NCI-H510A (cell line): ENCODE measurements at regions not wholly inside any gene's neighbourhood (a gene's known extent, or its start where the extent isn't known, plus 50 kb on each side); places are given as distances from the start of the nearest gene placed in this dataset.
A peak's percentile ranks its signal among the peaks of the same experiment; 100 is the strongest.
"Not testable (repeated sequence)": the region's sequence is repeated elsewhere in the genome, so short reads cannot be mapped to it uniquely, and the experiment has no call there.

Experiments
- DNase-seq: peaks from one replicate; lab custom pipeline; 2025; lab: John Stamatoyannopoulos, UW

DNA sequence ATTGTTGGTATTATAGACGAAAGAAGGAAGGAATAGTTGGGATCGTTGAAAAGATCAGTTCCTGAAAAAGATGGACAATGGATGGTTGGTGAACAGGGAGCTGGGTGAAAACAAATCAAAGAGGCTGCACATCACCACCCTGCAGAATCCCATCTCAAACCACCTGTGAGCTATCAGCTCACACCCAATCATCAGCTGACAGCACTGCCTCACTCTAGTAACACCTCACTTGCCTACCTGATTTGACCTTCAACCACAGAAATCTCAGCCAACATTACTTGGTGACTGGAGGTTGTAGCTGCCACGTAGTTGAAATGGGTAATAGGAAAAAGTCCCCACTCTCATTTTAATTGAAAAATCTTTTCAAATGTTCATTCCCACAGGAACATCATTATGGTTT is 101.8 kb upstream of the DST start:
- no peak for DNase-seq

DNA sequence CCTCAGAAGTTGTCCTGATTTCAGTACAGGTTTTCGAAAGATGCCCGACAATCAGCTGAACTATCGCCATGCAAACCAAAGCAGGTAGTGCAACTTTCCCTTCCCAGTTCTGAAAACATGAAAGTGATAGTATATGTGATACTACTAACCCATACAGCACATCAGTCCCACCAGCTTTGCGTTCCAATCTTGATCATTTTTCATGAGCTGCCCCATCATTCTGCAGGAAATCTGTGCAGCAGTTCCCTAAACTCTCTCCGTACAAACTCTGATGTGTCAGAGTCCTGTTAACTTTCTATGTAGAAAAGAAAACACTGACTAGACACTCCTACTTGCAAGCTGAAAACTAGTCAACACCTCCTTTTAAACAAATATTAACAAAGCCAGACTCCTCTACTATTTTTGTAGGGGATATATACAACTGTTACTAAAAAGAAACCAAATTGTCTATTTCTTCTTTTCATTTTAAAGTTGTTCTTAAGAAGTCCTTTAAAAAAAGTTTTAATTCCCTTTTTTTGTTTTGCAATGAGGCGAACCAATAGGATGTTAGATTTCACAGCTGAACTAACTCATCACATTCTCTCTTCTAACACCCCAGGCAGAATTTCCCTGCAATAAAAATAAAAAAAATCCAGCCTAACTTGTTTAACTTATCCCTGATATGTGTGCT is 99.6 kb upstream of the DST start:
- no peak for DNase-seq

DNA sequence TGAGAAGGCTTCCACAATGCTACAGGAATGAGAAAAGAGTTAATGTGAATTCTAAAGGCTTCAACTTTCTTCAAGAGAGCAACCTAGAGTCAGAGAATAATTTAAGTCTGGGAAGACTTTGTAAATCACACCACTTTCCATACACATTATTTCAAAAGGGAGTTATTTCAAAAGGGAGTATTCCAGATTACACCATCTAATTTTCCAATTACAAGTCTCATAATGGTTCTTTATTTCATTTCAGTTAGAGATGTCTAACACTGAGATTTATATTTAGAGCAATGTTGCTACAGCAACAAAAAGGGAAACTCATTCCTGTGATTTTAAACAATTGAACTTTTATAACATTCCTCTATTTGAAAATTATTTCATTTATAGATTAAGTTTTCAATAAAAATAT is 98.8 kb upstream of the DST start:
- DNase-seq, result no peak

DNA sequence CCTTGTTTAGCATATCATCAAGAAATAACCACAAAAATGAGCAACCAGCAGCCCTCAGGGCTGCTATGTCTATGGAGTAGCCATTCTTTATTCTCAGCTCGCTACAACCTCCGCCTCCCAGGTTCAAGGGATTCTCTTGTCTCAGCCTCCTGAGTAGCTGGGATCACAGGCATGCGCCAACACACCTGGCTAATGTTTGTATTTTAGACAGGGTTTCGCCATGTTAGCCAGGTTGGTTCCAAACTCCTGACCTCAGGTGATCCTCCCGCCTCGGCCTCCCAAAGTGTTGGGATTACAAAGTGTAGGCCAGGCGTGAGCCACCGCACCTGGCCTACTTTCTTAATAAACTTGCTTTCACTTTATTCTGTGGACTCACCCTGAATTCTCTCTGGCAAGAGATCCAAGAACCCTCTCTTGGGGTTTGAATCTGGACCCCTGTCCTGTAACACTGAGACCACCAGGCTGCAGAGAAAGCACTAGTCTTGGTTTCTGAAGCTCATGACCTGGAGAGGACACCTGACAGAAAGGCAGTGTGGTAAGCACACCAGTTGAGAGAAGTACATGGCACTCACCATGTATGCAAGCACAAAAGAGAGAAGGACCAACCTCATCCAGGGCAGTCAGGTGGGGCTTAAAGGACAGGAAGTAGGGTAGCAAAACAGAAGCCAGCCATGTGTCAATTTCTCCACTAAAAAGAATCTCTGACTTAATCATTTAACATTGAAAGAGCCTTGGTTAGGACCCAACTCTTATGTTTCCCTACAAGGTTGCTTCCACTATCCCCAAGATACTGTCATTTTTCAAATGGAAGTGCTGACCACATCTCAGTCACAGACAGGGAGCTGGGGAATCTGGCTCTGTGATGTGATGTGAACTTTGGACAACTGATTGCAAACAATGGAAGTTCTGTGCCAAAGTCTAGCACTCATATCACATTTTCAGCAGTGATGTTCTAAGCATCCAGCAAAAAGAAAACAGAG is 97.4 kb upstream of the DST start:
- DNase-seq, result no peak

GRCh38 chr6:56736804-56737203 is 94.1 kb upstream of the DST start:
- no peak for DNase-seq

DNA sequence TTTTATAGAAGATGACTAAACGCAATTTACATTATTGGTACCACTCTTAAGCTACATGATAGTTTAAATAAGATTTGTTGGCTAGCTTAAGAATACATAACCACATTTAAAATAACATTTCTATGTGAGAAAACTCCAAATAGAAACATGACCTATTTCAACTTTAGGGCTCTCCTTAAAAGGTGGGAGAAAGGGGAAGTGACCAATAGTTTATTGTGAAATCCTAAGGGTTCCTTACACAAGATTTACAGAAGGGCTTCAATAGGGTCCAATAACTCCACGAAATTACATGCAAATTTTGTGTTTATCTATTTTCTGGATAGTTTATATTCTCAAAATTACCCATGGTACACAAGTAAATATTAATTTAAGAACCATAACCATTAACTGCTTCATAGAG is 91.6 kb upstream of the DST start:
- DNase-seq, result no peak

- DNase-seq, result no peak
Measured at GRCh38 chr6:56733211-56733697, 90.6 kb upstream of the DST start.

DNA sequence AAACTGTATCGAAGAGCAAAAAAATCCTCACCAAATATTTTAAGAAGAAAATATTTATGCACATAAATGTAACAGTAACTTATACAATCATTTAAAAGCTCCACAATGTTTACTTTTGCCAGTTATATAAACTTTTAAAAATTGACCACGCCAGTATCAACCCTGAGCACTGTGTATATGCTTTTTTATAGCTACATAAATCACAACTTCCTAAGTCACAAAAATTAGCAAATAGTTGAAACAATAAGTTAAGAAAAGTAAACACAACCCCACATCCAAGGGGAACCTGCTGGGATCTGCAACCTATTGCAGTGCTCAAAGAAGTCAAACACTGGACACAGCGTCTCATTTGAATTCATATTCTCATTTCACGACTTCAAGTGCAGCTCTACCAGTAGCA is 89.8 kb upstream of the DST start:
- DNase-seq, result no peak

DNA sequence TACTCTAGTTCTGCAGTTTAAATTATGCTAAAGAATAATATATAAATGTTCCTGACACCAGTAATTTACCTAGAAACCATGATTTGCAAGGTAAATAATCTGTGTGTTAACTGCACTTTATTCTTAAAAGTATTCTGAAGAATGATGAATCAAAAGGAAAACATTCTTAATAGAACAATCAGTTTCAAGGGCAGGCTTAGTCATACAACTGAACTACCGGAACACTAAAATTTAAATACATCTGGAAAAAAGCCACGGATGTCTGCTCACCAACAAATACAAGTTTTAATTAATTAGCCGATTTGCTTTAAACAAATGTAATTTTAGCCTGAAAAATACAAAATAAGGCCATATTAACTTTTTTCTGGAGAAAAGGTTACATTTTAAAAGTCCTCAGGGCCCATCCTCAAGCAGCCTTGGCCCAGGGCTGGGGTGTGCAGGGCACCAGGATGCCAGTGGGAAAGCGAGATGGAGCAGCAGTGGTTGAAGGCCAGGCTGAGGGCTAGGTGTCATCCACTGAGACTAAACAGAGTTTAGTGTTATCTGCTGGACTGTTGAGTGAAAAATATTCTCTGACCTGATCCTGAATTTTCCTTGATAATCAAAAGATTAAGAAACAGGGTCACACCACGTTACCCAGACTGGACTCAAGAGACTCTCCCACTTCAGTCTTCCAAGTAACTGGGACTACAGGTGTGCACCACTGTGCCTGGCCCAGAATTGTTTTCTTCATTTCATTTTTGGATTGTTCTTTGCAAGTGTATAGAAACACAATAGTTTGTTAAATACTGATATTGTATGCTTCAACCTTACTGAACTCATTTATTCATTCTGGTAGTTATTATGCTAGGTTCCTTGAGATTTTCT is 88.2 kb upstream of the DST start:
- DNase-seq, result no peak

- DNase-seq, result no peak
Measured at GRCh38 chr6:56729719-56730118, 87.0 kb upstream of the DST start.

DNA sequence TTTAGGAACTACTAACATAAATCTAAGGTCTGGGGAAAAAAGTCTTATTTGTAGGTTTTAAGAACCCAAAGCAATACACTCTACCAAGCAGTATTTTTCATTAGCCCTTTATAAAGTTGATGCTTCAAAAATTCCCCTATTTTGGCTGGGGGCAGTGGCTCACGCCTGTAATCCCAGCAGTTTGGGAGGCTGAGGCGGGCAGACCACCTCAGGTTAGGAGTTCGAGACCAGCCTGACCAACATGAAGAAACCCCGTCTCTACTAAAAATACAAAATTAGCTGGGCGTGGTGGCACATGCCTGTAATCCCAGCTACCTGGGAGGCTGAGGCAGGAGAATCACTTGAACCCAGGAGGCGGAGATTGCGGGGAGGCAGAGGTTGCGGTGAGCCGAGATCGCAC is 86.5 kb upstream of the DST start:
- DNase-seq, result not testable (repeated sequence)

DNA sequence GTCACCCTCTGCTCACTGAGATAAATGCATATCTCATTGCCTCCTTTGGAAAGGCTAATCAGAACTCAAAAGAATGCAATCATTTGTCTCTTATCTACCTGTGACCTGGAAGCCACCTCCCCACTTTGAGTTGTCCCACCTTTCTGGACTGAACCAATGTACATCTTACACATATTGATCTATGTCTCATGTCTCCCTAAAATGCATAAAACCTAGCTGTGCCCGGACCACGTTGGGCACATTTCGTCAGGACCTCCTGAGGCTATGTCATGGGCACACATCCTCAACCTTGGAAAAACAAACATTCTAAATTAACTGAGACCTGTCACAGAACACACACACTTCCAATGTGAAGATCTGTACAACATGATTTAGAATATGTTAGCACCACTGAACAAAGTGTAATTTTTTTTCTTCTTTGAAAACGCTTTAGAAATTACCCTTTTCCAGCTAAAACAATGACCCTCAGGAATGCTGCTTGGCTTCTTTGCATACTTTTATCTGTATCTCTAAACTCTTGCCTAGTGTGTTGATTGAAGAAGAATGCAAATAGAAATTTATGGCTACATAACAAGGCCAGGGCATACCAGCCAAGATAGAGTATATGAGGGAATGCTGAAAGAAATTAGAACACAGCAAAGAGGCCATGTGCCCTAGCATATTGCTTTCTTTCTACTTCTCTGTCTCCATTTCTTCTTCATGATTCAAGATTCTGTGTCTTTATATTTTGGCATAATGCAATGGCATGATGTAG is 84.6 kb upstream of the DST start:
- no peak for DNase-seq

DNA sequence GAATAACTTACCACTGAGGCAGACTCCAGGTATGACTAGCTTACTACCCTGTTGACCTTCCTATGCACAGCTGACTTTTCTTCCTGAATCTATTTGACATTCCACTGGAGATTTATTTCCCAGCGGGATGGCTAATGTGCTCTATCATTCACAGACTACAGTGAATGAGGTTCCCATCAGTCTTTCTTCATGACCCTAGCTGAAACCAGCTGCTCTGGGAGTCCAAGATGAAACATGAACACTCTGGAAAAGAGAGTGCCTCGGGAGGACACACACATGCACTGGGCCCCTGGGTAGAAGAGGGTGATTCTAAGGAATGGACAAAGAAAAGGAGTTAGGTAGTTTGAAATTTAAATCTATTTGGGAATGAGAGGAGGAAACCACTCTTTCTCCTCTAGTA is 82.6 kb upstream of the DST start:
- no peak for DNase-seq

DNA sequence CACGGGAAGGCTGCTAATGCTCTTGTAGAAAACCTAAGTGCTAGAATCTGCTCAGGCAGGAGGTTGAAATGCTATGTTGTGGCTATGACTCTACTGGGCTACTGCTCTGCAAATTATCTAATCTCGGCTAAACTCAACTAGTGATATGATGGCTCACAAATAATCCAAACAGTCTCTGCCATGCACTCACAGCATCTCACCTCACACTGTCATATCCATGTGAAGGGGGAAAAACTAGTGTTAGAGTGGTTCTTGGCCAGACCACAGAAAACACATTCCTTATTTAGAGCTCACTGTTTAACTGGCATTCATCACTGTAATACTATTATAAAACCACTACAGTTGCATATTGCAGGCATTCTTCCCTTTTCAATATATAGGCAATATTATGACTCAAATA is 81.8 kb upstream of the DST start:
- no peak for DNase-seq

GRCh38 chr6:56720882-56721281 is 78.2 kb upstream of the DST start:
- no peak for DNase-seq

DNA sequence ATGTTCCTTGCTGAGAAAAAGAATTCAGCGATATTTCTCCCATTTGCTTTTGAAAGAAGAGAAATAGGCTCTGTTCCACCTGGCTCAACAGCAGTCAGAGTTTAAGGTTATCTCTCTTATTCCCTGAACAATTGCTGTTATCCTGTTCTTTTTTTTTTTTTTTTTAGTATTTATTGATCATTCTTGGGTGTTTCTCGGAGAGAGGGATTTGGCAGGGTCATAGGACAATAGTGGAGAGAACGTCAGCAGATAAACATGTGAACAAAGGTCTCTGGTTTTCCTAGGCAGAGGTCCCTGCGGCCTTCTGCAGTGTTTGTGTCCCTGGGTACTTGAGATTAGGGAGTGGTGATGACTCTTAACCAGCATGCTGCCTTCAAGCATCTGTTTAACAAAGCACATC is 77.5 kb upstream of the DST start:
- not testable (repeated sequence) for DNase-seq

DNA sequence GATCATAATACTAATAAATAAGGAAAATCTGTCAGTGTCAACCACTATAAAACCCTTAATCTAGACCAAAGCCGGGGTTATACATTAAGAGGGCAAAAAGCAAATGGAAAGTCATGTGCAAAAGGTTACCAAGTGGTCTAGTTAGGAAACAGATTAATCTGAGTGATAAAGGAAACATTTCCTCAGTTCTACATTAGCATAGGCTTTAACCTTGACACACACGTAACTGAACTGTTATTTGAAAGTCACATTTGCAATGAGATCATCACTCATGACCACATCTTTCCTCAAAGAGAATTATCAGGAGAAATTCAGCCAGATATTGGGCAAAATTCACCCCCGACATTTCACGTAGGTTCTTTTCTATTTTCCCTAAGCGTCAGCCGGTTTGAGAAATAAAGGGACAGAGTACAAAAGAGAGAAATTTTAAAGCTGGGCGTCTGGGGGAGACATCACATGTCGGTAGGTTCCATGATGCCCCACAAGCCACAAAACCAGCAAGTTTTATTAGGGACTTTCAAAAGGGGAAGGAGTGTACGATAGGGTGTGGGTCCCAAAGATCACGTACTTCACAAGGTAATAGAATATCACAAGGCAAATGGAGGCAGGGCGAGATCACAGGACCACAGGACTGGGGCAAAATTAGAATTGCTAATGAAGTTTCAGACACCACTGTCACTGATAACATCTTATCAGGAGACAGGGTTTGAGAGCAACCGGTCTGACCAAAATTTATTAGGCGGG is 76.8 kb upstream of the DST start:
- DNase-seq, result not testable (repeated sequence)

- no peak for DNase-seq
Measured at GRCh38 chr6:56718236-56718635, 75.5 kb upstream of the DST start.

- no peak for DNase-seq
Measured at GRCh38 chr6:56716229-56716628, 73.5 kb upstream of the DST start.

GRCh38 chr6:56715741-56716140 is 73.1 kb upstream of the DST start:
- DNase-seq, result no peak

DNA sequence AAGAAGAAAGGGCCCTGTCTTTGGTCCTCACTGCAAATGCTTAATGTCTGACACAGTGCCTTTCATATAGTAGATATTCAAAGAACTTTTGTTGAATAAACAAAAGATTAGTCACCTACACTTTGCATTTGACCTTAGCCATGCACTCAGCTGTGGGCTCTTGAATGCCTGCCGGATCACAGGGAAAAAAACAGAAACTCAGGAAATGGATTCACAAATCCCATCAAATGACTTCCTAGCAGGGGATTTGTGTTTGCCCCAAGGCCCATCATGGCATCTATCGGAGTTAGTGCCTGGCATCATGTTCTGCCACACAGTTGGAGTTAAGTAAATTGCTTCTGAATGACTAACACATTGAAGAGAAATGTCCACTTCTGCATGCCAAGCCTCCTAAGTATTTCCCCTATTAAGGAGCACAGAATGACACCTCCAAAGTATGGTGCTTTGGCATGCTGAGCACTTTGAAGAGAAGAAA is 72.3 kb upstream of the DST start:
- DNase-seq, result peak; percentile 20
